Kasumi-1 (cell line): ENCODE measurements at regions not wholly inside any gene's neighbourhood (a gene's known extent, or its start where the extent isn't known, plus 50 kb on each side); places are given as distances from the start of the nearest gene placed in this dataset.

ENCODE experiments used
- DNase-seq, 2 experiments: peaks; one replicate each; lab custom pipeline; 2025; lab: John Stamatoyannopoulos, UW

- no peak for DNase-seq
Observed at GRCh38 chr5:68480335-68480940, 264.9 kb downstream of the PIK3R1 start.

- DNase-seq: peak; percentile 20 to 30
Observed at GRCh38 chr5:68482199-68482598, 266.6 kb downstream of the PIK3R1 start.

GRCh38 chr5:68484307-68485068 is 268.9 kb downstream of the PIK3R1 start:
- DNase-seq: no peak

- DNase-seq: no peak
Observed at GRCh38 chr5:68489556-68489955, 274.0 kb downstream of the PIK3R1 start.

GRCh38 chr5:68490406-68490805 is 274.9 kb downstream of the PIK3R1 start:
- DNase-seq: no peak

- DNase-seq: no peak
Observed at GRCh38 chr5:68494771-68495170, 279.2 kb downstream of the PIK3R1 start.

GRCh38 chr5:68499987-68500386 is 284.4 kb downstream of the PIK3R1 start:
- DNase-seq: no peak

- no peak for DNase-seq
Observed at GRCh38 chr5:68500813-68501212, 285.3 kb downstream of the PIK3R1 start.

- no peak for DNase-seq
Observed at GRCh38 chr5:68502531-68502930, 287.0 kb downstream of the PIK3R1 start.

GRCh38 chr5:68504306-68504705 is 288.8 kb downstream of the PIK3R1 start:
- DNase-seq: no peak

- DNase-seq: no peak
Observed at GRCh38 chr5:68505917-68506860, 290.6 kb downstream of the PIK3R1 start.

- DNase-seq: no peak
Observed at GRCh38 chr5:68515514-68515913, 300.0 kb downstream of the PIK3R1 start.

- no peak for DNase-seq
Observed at GRCh38 chr5:68518286-68518685, 302.7 kb downstream of the PIK3R1 start.

GRCh38 chr5:68519143-68519542 is 303.6 kb downstream of the PIK3R1 start:
- peak; percentile 88 to 94 for DNase-seq

- DNase-seq: peak; percentile 26 to 34
Observed at GRCh38 chr5:68521776-68522175, 306.2 kb downstream of the PIK3R1 start.

- DNase-seq: no peak
Observed at GRCh38 chr5:68522863-68523262, 307.3 kb downstream of the PIK3R1 start.

GRCh38 chr5:68528821-68529273 is 313.3 kb downstream of the PIK3R1 start:
- no peak for DNase-seq

- no peak for DNase-seq
Observed at GRCh38 chr5:68529581-68529980, 314.0 kb downstream of the PIK3R1 start.

GRCh38 chr5:68531970-68532369 is 316.4 kb downstream of the PIK3R1 start:
- DNase-seq: peak; percentile 56 to 71

GRCh38 chr5:68533051-68533450 is 317.5 kb downstream of the PIK3R1 start:
- peak; percentile 50 to 58 for DNase-seq

- no peak for DNase-seq
Observed at GRCh38 chr5:68533571-68534084, 318.1 kb downstream of the PIK3R1 start.
